ENCODE measurements at regions not wholly inside any gene's neighbourhood (a gene's known extent, or its start where the extent isn't known, plus 50 kb on each side); places are given as distances from the start of the nearest gene placed in this dataset.

GRCh38 chr12:127515941-127516340 lies 751.0 kb upstream of the TMEM132C start:
- FAIRE-seq = no peak

DNA sequence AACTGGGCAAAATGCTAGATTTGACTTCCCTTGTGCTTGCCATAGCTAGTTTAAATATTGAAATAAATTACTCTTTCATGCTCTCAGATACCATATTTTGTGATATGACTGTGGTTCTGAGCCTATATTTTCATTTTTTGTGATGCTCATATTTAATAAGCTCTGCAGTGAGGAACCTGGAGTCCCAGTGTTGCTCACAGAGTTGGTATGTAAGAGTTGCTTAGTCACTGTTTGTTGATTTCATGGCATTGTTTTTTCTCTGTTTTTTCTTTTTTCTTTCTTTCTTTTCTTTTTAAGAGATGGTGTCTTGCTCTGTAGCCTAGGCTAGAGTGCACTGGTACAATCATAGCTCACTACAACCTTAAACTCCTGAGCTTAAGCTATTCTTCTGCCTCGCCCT lies 750.5 kb upstream of the TMEM132C start:
- FAIRE-seq = no peak

DNA sequence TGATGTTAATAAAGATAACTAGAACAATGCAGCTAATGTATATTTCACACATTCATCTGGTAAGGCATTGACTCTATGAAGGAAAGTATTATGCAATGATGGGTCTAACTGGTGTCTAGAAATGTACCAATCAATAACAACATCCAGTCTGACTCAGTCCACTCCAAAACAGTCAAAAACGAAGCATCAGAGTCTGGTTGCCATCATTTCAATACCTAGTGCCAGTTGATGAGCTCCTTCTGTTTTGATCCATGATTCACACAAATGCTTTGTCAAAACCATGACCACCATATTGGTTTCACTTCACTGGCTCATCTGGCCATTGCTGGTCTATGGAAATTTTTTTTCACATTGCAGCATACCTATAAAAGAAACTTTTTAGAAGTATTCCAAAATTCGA lies 747.2 kb upstream of the TMEM132C start:
- no peak for FAIRE-seq

- FAIRE-seq = no peak
Observed at GRCh38 chr12:127526925-127527324, 740.0 kb upstream of the TMEM132C start.

DNA sequence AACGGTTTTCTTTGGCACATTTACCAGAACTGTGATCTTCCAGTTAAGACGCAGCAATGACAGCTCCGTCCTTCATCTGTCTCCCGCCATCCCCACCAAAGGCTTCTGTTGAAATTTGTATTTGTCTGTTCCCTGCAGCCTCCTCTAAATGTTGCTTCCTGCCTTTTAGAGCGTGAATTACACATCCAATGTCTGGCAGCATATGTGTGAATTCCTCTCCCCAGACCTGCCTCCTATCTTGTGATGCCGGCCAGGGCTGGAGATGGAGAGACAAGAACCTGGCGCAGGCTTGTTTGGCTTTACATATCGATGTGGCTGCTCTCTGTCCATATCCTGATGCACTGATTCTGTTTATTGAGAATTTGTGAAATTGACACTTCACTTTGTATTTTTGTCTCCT lies 738.4 kb upstream of the TMEM132C start:
- no peak for FAIRE-seq

DNA sequence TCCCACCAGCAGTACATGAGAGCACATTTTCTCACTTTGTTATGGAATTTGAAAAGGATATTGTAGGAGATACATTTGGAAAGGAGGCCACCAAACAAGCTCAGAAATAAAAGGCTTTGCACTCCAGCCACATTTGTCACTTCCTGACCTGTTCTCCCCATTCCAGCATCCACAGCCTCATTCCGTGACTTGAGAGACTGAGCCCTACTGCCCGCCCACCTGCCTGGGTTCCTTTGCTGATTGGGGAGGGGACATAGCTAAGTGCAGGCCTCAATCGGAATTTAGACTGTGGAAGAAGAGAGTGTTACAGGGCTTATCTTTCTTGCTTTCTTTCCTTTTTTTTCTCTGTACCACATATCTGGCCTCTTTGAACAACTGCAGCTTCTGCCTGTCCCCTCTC lies 735.4 kb upstream of the TMEM132C start:
- no peak for FAIRE-seq

DNA sequence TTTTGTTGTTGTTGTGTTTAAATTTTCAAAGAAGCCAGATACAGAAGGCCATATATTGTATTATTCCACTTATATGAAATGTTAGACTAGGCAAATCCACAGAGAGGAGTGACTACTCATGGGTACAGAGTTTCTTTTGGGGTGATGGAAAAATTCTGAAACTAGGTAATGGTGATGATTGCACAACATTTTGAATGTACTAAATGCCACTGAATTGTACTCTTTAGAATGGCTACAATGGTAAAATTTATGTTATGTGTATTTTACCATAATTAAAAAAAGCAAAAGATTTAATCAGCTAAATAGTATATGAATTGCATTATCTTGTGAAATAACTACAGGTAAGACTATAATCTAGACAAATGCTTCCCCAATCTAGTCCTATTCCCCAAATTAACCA lies 733.6 kb upstream of the TMEM132C start:
- FAIRE-seq = no peak

GRCh38 chr12:127536833-127537428 lies 730.0 kb upstream of the TMEM132C start:
- no peak for FAIRE-seq

- FAIRE-seq = no peak
Observed at GRCh38 chr12:127538316-127538715, 728.7 kb upstream of the TMEM132C start.

DNA sequence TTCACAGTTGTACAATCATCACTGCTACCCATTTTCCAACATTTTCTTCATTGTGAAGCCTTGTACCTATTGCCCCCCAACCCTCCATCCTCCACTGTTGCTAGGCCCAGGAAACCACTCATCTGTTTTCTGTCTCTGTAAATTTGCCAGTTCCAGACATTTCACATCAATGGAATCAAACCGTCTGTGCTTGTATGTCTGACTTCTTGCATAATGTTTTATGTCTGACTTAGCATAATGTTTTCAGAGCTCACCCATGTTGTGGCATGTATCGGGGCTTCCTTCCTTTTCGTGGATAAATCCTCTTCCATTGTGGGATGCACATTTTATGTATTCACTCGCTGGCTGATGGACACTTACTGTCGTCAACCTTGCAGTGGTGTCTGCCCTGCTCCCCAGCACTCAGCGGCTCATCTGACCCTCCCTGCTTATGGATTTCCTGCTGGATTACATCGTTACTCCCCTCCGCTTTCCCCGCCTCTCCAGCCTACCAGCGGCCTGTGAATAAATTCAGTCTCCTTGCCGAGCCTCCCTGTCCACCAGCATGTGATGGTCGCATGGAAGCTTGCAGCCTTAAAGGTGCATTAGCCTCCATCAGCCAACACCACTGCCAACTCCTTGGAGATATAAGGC lies 727.6 kb upstream of the TMEM132C start:
- no peak for FAIRE-seq

DNA sequence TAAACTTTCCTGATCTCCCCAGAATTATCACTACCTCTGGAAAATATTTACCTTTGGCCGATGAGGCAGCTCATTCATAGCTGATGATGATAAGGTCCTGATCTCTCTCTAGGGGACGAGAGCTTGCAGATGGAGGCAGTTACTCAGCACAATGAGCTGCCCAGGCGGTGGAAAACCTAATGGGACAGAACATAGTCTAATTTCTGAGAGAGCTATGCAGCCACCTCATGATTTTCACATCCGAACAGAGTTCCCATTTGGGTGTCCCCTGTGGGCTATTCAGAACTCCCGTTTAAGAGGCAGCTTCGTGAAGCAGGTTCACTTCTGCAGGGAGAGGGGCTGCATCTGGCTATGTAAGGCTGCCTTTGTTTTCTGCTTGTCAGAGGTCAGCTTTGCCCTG lies 724.6 kb upstream of the TMEM132C start:
- FAIRE-seq = no peak

- no peak for FAIRE-seq
Observed at GRCh38 chr12:127542931-127543330, 724.0 kb upstream of the TMEM132C start.

- FAIRE-seq = no peak
Observed at GRCh38 chr12:127546721-127547505, 720.1 kb upstream of the TMEM132C start.

- FAIRE-seq = no peak
Observed at GRCh38 chr12:127548123-127548553, 718.8 kb upstream of the TMEM132C start.

DNA sequence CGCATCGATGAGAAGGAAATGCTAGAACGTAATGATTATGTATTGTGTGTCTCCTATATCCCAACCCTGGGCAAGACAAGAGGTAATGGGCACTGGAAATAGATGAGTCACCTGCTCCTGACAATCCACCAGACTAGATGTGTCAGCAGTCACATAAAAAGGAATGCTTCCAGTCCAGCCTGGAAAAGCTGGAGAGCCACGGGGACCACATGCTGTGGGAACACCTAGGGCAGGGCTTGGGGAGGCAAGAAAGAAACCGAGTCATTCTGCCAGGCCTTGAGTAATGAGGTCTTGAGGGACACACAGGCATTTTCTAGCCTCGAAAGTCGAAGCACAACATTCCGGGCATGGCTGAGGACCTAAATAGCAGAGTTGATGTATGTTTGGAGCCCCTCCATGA lies 716.7 kb upstream of the TMEM132C start:
- no peak for FAIRE-seq

- FAIRE-seq = no peak
Observed at GRCh38 chr12:127552838-127553237, 714.1 kb upstream of the TMEM132C start.

DNA sequence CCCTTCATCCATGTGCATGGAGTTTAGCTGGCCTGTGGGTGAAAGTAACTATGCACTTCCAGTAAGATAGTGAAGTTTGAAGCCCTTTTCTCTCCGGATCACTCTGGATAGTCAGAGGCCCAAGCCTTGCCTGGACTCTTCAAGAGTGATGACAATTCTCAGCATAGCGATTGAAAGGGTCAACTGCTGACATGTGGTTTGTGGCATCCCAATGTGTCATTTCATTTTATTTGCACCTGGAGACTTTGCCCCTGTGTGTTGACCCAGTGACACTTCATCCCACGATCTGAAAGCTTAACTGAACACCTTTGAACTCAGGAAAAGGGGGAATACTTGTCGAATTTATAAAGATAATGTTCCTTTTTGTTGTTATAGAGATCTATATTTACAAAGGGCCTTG lies 711.9 kb upstream of the TMEM132C start:
- FAIRE-seq = no peak

DNA sequence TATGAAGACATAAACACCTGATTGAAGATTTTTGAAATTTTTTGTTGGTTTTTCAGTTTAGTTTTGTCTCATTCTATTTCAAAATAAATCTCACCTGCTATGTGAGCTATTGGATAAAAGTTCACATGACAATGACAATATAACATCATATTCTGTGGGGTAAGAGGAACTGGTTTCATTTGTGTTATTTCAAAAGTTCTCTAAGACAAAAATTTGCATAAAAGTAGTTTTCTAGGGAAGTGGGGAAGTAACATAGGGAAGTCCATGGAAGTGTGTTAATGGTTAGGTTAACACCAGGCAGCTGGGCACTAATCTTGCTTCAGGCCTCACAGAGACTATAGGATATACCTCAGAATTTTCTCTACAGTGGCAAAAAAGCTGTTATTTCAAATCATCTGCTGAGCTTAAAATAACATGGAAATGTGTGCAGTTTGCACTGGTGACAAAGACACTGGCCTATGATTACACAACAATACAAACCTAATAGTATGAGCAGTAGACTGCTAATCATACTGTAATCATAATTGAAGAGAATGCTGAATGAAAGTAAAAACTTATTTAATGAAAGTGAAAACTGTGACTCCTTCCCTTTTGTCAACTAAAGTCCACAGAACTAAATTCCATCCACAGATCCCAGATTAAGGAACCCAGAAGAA lies 710.6 kb upstream of the TMEM132C start:
- FAIRE-seq = no peak

DNA sequence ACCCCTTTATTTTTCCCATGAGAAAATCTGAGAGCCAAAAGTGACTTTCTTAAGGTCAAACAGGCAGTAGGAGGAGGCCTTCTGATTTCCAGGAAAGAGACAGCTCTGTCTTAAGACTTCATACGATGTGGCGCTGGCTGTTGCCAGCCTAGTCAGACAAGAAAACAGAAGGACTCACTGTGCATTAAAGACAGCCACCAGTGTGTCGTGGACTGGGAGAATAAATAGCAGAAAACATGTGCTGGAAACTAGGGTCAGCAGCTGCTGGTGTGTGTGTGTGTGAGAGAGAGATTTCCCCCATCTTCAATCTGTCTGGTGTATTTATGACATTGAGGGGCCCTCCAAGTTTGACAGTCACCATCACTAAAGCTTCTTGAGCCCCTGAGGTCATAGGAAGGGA lies 708.6 kb upstream of the TMEM132C start:
- no peak for FAIRE-seq

DNA sequence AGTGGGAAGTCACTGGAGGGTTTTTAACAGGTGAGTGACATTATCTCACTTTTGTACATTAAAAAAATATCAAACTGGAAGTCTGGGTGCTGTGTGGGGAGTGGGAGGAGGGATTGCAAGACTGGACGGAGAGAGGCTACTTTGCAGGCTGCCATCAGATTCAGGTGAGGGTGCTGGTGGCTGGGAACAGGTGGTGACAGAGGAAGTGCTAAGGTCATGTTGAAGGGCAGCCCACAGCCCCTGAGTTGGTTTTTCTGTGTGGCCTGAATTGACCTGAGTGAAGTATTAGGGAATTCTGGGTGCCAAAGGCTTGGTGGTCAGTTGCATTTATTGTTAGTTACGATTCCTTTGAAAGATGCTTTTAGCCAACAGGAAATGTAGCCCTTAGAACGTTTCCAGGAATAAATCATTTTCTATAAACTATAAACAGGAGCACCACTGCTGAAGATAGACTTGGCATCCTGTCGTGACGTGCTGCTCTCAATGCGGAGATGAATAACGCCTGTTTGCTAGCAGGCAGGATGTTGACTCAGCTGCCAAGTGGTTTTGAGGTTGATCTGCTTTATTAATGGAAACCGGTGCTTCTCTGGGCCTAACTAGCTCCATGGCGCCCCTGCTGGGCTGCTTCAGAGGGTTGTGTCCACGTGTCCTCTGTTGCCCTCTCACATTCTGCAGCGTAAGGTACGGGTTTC lies 707.5 kb upstream of the TMEM132C start:
- no peak for FAIRE-seq

GRCh38 chr12:127560041-127560478 lies 706.9 kb upstream of the TMEM132C start:
- no peak for FAIRE-seq

- FAIRE-seq = no peak
Observed at GRCh38 chr12:127562816-127563215, 704.2 kb upstream of the TMEM132C start.

- FAIRE-seq = no peak
Observed at GRCh38 chr12:127565241-127565640, 701.7 kb upstream of the TMEM132C start.

Data from endometrium (tissue), 2 donors.